H9 (cell line): ENCODE measurements at regions not wholly inside any gene's neighbourhood (a gene's known extent, or its start where the extent isn't known, plus 50 kb on each side); places are given as distances from the start of the nearest gene placed in this dataset.

Source experiments
- DNase-seq: peaks from one replicate; pipeline ENCODE4 v3.0.0-alpha.2; 2017
- H2AFZ ChIP-seq: one replicate; pipeline ENCODE4 v1.6.1; 2013; ENCODE audit warnings: mild to moderate bottlenecking, low read length, control low read depth, moderate library complexity
- H2AK5ac ChIP-seq: 2 replicates; pipeline ENCODE4 v1.6.1; 2013; ENCODE audit warnings: low read length, control low read depth, mixed read lengths; ENCODE audit not compliant: insufficient read length
- H2BK120ac ChIP-seq: one replicate; pipeline ENCODE4 v1.6.1; 2013; ENCODE audit warnings: low read depth, mild to moderate bottlenecking, low read length, control low read depth, inconsistent platforms; ENCODE audit not compliant: poor library complexity, severe bottlenecking
- H2BK12ac ChIP-seq: 2 replicates; pipeline ENCODE4 v1.6.1; 2013; ENCODE audit warnings: low read length, control low read depth, mixed read lengths, low read depth; ENCODE audit not compliant: insufficient read length
- H2BK15ac ChIP-seq: 2 replicates; pipeline ENCODE4 v1.6.1; 2013; ENCODE audit warnings: low read depth, low read length, control low read depth
- H2BK20ac ChIP-seq: one replicate; pipeline ENCODE4 v1.6.1; 2013; ENCODE audit warnings: low read depth, mild to moderate bottlenecking, low read length, control low read depth, inconsistent platforms; ENCODE audit not compliant: poor library complexity, severe bottlenecking
- H2BK5ac ChIP-seq: 2 replicates; pipeline ENCODE4 v1.6.1; 2013; ENCODE audit warnings: low read length, control low read depth, mixed read lengths; ENCODE audit not compliant: insufficient read length
- H3K14ac ChIP-seq: 2 replicates; pipeline ENCODE4 v1.6.1; 2013; ENCODE audit warnings: low read length, control low read depth; ENCODE audit not compliant: insufficient read depth
- H3K18ac ChIP-seq: 2 replicates; pipeline ENCODE4 v1.6.1; 2013; ENCODE audit warnings: low read depth, mild to moderate bottlenecking, mixed read lengths, low read length, control low read depth; ENCODE audit not compliant: insufficient read length
- H3K23ac ChIP-seq: 2 replicates; pipeline ENCODE4 v1.6.1; 2013; ENCODE audit warnings: low read length, control low read depth, mixed read lengths, low read depth; ENCODE audit not compliant: insufficient read length
- H3K23me2 ChIP-seq: 2 replicates; pipeline ENCODE4 v1.6.1; 2013; ENCODE audit warnings: low read depth, mild to moderate bottlenecking, mixed read lengths, low read length, control low read depth; ENCODE audit not compliant: insufficient read length, poor library complexity, severe bottlenecking
- H3K27ac ChIP-seq: 2 replicates; pipeline ENCODE4 v1.5.1; 2013; ENCODE audit warnings: low read length, control low read depth, mixed read lengths, low read depth; ENCODE audit not compliant: insufficient read length
- H3K27me3 ChIP-seq: 2 replicates; pipeline ENCODE4 v1.6.1; 2013; ENCODE audit warnings: low read length, control low read depth, inconsistent platforms; ENCODE audit not compliant: insufficient read depth
- H3K4ac ChIP-seq: 2 replicates; pipeline ENCODE4 v1.6.1; 2013; ENCODE audit warnings: low read depth, mild to moderate bottlenecking, control low read depth, inconsistent platforms, low read length, moderate library complexity
- H3K4me1 ChIP-seq: 2 replicates; pipeline ENCODE4 v1.6.1; 2013; ENCODE audit warnings: low read length, control low read depth, inconsistent platforms; ENCODE audit not compliant: insufficient read depth
- H3K4me2 ChIP-seq: 2 replicates; pipeline ENCODE4 v1.6.1; 2013; ENCODE audit warnings: low read length, control low read depth, mixed read lengths; ENCODE audit not compliant: insufficient read length, insufficient read depth
- H3K56ac ChIP-seq: 2 replicates; pipeline ENCODE4 v1.6.1; 2013; ENCODE audit warnings: low read depth, mild to moderate bottlenecking, mixed read lengths, low read length, control low read depth; ENCODE audit not compliant: insufficient read length
- H3K79me1 ChIP-seq: 2 replicates; pipeline ENCODE4 v1.6.1; 2013; ENCODE audit warnings: low read depth, mild to moderate bottlenecking, moderate library complexity, low read length, control low read depth, inconsistent platforms; ENCODE audit not compliant: insufficient read depth, poor library complexity, severe bottlenecking
- H3K79me2 ChIP-seq: 2 replicates; pipeline ENCODE4 v1.6.1; 2013; ENCODE audit warnings: low read length, control low read depth, inconsistent platforms; ENCODE audit not compliant: insufficient read depth
- H3K9ac ChIP-seq: 2 replicates; pipeline ENCODE4 v1.6.1; 2013; ENCODE audit warnings: low read length, control low read depth, mixed read lengths; ENCODE audit not compliant: insufficient read length; ENCODE audit errors: extremely low read depth
- H3K9me3 ChIP-seq: one replicate; pipeline ENCODE4 v1.6.1; 2013; ENCODE audit warnings: low read depth, low read length, inconsistent platforms; ENCODE audit not compliant: control insufficient read depth
- H3T11ph ChIP-seq: one replicate; pipeline ENCODE4 v1.6.1; 2013; ENCODE audit warnings: mild to moderate bottlenecking, low read length, control low read depth, inconsistent platforms
- H4K20me1 ChIP-seq: one replicate; pipeline ENCODE4 v1.6.1; 2013; ENCODE audit not compliant: control insufficient read depth, insufficient read length, insufficient read depth
- H4K5ac ChIP-seq: 2 replicates; pipeline ENCODE4 v1.6.1; 2013; ENCODE audit warnings: low read depth, mild to moderate bottlenecking, mixed read lengths, low read length, control low read depth; ENCODE audit not compliant: insufficient read length
- H4K8ac ChIP-seq: replicated peaks from 2 replicates; pipeline ENCODE4 v1.6.1; 2013; ENCODE audit warnings: low read length, control low read depth, mixed read lengths, low read depth; ENCODE audit not compliant: insufficient read length
- H4K91ac ChIP-seq: 2 replicates; pipeline ENCODE4 v1.6.1; 2013; ENCODE audit warnings: low read depth, mild to moderate bottlenecking, moderate library complexity, mixed read lengths, low read length, control low read depth; ENCODE audit not compliant: insufficient read length
- H3K27ac Mint-ChIP-seq, 3 experiments: 2 replicates in 2 of 3; 3 replicates in 1 of 3; pipeline ENCODE4 v1.8.0; 2020 to 2021; ENCODE audit warnings: mixed read lengths in 3 of 3, mild to moderate bottlenecking in 1 of 3, moderate library complexity in 1 of 3
- H3K27me3 Mint-ChIP-seq: 2 replicates; pipeline ENCODE4 v1.8.0; 2021; ENCODE audit warnings: low read depth, mild to moderate bottlenecking, moderate library complexity, mixed read lengths
- H3K36me3 Mint-ChIP-seq, 3 experiments: 2 replicates in 2 of 3; 3 replicates in 1 of 3; pipeline ENCODE4 v1.8.0; 2020 to 2021; ENCODE audit warnings: low read depth in 3 of 3, mixed read lengths in 3 of 3; ENCODE audit not compliant: insufficient read depth in 1 of 3
- H3K4me1 Mint-ChIP-seq, 2 experiments: 2 replicates each; pipeline ENCODE4 v1.8.0; 2020; ENCODE audit warnings: mixed read lengths in 2 of 2
- H3K4me3 Mint-ChIP-seq, 2 experiments: 2 replicates in 1 of 2; 3 replicates in 1 of 2; pipeline ENCODE4 v1.8.0; 2020 to 2021; ENCODE audit warnings: mild to moderate bottlenecking in 2 of 2, mixed read lengths in 2 of 2, moderate library complexity in 1 of 2
- H3K9me3 Mint-ChIP-seq, 2 experiments: 2 replicates in 1 of 2; 3 replicates in 1 of 2; pipeline ENCODE4 v1.8.0; 2020; ENCODE audit warnings: mild to moderate bottlenecking in 2 of 2, mixed read lengths in 2 of 2, moderate library complexity in 1 of 2
- WGBS: extraction: QIAGEN DNeasy Blood & Tissue Kit; methylation state at CpG from one replicate; pipeline ENCODE4 v1.1.7; 2013; ENCODE audit warnings: missing lambda C conversion rate, low lambda C conversion rate, mixed read lengths; ENCODE audit not compliant: insufficient read length; ENCODE audit errors: extremely low coverage; 5-methylcytosine and 5-hydroxymethylcytosine counted together
- TF ChIP-seq, protein P1 (sequence below): fragments of 200-600 bp; sonication (generic); conservative IDR thresholded peaks from 3 replicates; pipeline ENCODE4 v1.8.0; 2021; ENCODE audit warnings: antibody characterized with exemption, mild to moderate bottlenecking

DNA sequence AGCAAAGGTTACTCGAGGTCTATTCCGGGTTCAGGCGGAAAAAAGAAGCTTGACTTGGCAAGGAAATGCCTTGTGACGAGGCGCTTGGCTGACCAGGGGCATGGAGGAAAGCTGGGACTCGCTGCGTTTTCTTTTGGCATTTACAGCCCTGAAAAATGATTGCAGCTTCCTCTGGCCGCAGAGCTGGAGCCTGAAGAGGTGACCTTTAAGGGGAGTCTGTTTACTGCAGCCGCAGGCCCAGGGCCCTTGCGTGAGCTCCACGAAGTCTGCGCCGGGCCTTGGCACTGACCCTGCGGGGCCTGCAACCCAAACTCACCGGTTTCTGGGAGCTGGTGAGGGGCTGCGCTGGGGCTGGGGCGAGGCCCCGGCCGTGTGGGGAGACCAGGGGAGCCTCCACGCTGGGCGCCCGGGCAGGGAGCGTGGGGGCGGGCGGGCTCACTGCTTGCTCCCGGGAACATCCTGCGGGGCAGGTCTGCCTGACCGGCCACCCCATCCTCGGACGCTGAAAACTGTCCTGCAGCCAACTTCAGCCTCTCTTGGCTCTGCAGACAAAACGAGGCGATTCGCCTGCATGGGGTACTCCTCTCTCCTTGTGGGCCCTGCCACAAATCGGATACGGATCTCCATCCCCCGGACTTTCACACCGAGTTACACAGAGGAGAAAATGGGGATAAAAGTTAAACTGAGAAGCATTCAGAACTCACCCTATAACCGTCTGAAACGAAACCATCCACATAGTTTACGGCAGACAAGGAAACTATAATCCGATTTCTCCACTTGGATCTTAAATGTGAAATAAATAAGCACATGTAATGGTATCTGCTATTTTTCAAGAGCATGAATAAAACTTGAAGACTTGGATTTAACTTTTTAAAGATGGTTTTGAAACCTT, 206.3 kb upstream of the FOXF1 start:
- no peak overlapping the region for H3K4ac ChIP-seq
- no peaks in the 10 kb centered on the region for H3K23me2 ChIP-seq
- Mint-ChIP-seq H3K27me3 (peaks cover 12% of the 10 kb centered on the region), H3K4me1 (peaks cover 20 to 23% of the 10 kb centered on the region in 2 experiments), H3K36me3 (no peaks in the 10 kb centered on the region), H3K9me3 (no peaks in the 10 kb centered on the region; a peak in 1 of 5 replicates), H3K27ac (no peak overlapping the region), H3K4me3 (no peak overlapping the region)
- H3K18ac ChIP-seq: no peak overlapping the region
- no peak overlapping the region for H2BK20ac ChIP-seq
- no peaks in the 10 kb centered on the region for H3K79me1 ChIP-seq
- no peak overlapping the region for H3K4me2 ChIP-seq
- no peaks in the 10 kb centered on the region for H3K9me3 ChIP-seq
- H2AFZ ChIP-seq: no peak overlapping the region
- H3K27ac ChIP-seq: no peak overlapping the region
- H2BK120ac ChIP-seq: no peak overlapping the region
- H3K79me2 ChIP-seq: no peaks in the 10 kb centered on the region
- DNase-seq: no peak
- no peak overlapping the region for H2BK12ac ChIP-seq
- H4K8ac ChIP-seq: no peak overlapping the region
- H3K9ac ChIP-seq: no peak overlapping the region
- no peak overlapping the region for H2AK5ac ChIP-seq
- H3T11ph ChIP-seq: no peak overlapping the region
- no peak overlapping the region for H4K91ac ChIP-seq
- H3K23ac ChIP-seq: no peak overlapping the region
- H4K5ac ChIP-seq: no peak overlapping the region
- H2BK15ac ChIP-seq: no peak overlapping the region
- H3K27me3 ChIP-seq: no peaks in the 10 kb centered on the region
- no peaks in the 10 kb centered on the region for H4K20me1 ChIP-seq
- H2BK5ac ChIP-seq: no peak overlapping the region
- TF ChIP-seq, protein P1, sequence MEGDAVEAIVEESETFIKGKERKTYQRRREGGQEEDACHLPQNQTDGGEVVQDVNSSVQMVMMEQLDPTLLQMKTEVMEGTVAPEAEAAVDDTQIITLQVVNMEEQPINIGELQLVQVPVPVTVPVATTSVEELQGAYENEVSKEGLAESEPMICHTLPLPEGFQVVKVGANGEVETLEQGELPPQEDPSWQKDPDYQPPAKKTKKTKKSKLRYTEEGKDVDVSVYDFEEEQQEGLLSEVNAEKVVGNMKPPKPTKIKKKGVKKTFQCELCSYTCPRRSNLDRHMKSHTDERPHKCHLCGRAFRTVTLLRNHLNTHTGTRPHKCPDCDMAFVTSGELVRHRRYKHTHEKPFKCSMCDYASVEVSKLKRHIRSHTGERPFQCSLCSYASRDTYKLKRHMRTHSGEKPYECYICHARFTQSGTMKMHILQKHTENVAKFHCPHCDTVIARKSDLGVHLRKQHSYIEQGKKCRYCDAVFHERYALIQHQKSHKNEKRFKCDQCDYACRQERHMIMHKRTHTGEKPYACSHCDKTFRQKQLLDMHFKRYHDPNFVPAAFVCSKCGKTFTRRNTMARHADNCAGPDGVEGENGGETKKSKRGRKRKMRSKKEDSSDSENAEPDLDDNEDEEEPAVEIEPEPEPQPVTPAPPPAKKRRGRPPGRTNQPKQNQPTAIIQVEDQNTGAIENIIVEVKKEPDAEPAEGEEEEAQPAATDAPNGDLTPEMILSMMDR: no peak
- H3K56ac ChIP-seq: no peak overlapping the region
- WGBS: no CpG with 5 or more reads among the region's 41 CpGs
- H3K4me1 ChIP-seq: peaks cover 9% of the 10 kb centered on the region; the same call in 1 of the 2 replicates
- H3K14ac ChIP-seq: no peak overlapping the region; the same call in 1 of the 2 replicates
